ENCODE measurements at regions not wholly inside any gene's neighbourhood (a gene's known extent, or its start where the extent isn't known, plus 50 kb on each side); places are given as distances from the start of the nearest gene placed in this dataset.
"Not testable (repeated sequence)": the region's sequence is repeated elsewhere in the genome, so short reads cannot be mapped to it uniquely, and the experiment has no call there.

GRCh38 chr10:101280511-101280910 lies 51.2 kb upstream of the LBX1 start:
- DNase-seq: no peak

- DNase-seq: not testable (repeated sequence)
Observed at GRCh38 chr10:101280921-101281320, 51.7 kb upstream of the LBX1 start.

GRCh38 chr10:101282947-101283346 lies 53.7 kb upstream of the LBX1 start:
- DNase-seq: no peak

GRCh38 chr10:101283762-101284100 lies 54.5 kb upstream of the LBX1 start:
- DNase-seq: no peak

- no peak for DNase-seq
Observed at GRCh38 chr10:101284101-101284743, 55.0 kb upstream of the LBX1 start.

- DNase-seq: no peak
Observed at GRCh38 chr10:101284744-101285463, 55.6 kb upstream of the LBX1 start.

GRCh38 chr10:101285519-101286070 lies 56.3 kb upstream of the LBX1 start:
- DNase-seq: no peak

- DNase-seq: no peak
Observed at GRCh38 chr10:101286248-101287046, 57.2 kb upstream of the LBX1 start.

- DNase-seq: no peak
Observed at GRCh38 chr10:101287183-101287996, 58.1 kb upstream of the LBX1 start.

- DNase-seq: peak; percentile 8
Observed at GRCh38 chr10:101287997-101288635, 58.9 kb upstream of the LBX1 start.

GRCh38 chr10:101289541-101289940 lies 60.3 kb upstream of the LBX1 start:
- no peak for DNase-seq

GRCh38 chr10:101290431-101290830 lies 61.2 kb upstream of the LBX1 start:
- DNase-seq: no peak

GRCh38 chr10:101290881-101291280 lies 61.6 kb upstream of the LBX1 start:
- DNase-seq: no peak

- DNase-seq: peak; percentile 16
Observed at GRCh38 chr10:101291331-101292193, 62.3 kb upstream of the LBX1 start.

- no peak for DNase-seq
Observed at GRCh38 chr10:101292194-101293006, 61.6 kb upstream of the BTRC start.

- DNase-seq: no peak
Observed at GRCh38 chr10:101293007-101293723, 60.8 kb upstream of the BTRC start.

- no peak for DNase-seq
Observed at GRCh38 chr10:101294109-101294508, 59.9 kb upstream of the BTRC start.

GRCh38 chr10:101295261-101295660 lies 58.7 kb upstream of the BTRC start:
- DNase-seq: no peak

- DNase-seq: peak; percentile 26
Observed at GRCh38 chr10:101297901-101298486, 56.0 kb upstream of the BTRC start.
